Retina (tissue), 1 donor: ENCODE measurements at regions not wholly inside any gene's neighbourhood (a gene's known extent, or its start where the extent isn't known, plus 50 kb on each side); places are given as distances from the start of the nearest gene placed in this dataset.
"Not testable (repeated sequence)": the region's sequence is repeated elsewhere in the genome, so short reads cannot be mapped to it uniquely, and the experiment has no call there.

Source experiments
- DNase-seq: peaks from one replicate; pipeline ENCODE4 v3.0.0-alpha.2; 2016

DNA sequence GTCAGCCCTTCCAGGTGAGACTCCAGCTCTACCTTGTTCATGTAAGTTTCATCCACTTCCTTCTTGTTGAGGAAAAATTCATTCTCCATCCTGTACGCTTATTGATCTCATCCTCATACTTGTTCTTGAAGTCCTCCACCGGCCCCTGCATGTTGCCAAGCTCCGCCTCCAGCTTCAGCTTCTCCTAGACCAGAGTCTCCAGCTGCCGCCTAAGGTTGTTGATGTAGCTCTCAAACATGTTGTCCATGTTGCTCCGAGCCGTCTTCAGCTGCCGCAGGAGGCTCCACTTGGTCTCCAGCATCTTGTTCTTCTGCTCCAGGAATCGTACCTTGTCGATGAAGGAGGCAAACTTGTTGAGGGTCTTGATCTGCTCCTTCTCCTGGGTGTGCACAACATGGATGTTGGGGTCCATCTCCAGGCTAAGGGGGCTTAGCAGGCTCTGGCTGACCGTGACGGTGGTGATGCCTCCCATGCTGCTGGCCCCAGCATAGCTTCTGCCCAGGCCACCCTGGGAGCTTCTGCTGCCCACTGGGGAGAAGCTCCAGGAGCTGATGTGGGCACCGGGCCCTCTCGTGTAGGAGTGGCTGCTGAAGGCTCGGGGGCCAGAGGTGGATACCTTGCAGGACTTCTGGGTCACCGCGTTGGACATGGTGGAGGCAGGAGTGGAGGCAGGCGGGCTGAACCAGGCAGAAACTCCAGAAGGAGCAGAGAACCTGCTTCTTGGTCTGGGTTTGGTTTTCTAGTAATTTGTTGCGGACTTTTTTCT, 422.6 kb upstream of the ARPP21 start:
- no peak for DNase-seq

DNA sequence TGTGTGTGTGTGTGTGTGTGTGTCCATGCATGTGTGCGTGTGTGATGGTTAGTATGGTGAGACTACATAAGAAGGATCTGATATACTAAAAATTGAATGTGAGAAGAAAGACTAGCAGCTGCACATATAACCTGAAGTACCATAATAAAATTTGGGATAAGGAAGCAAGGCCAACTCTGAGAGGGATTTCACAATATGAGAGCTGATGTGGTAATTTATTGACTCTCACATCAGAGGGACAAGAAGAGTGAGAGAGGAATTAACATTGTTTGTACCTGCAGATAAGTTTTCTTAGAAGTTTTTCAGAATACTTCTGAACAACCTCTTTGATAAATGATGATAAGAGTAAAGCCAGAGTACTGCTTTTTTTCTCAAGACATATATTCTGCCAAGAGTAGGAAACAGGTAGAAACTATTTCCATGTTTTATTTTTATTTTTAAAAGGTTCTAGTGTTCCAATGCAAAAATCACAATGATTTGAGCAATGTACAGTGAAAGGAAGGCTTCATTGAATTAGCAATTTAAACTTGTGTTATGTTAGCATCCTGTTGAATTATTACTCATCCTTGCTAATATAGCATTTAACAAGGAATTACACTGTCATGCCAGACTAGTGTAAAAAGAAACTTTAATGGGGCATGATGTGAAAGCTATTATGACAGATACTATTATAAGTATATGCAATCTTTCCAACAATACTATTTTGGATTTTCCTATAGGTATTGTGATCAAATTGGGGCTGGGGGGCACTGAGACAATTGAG, 415.5 kb upstream of the ARPP21 start:
- no peak for DNase-seq

DNA sequence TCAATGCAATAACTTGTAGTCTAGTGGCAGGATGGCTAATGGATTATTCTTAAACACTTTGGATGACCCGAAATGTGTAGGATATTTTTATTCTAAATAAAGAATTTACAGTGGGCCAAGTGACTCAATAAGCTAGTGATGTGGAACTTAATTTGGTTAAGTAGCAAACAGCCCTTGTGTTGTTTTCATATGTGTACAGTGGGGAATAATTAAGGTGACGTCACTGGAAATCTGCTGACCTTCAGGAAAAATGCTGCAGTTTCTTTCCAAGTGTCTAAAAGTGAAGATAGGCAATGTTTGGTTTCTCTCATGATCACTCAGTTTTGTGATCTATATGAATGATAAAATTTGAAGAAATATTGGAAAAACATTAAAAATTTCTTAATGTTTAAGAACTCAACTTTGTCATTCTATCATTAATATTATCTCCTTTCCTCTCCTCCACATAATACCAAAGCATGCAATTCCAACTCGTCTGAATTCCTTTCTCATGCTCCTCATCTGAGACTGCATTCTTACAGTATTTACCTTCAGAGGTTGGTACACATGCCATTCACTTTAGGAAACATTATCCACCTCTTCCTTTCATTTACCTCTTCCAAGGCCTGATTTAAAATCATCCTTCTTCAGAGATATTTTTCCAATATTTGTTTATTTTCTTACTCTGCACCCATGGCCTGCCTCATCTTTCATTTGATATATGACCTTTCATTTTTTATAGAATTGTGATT, 414.6 kb upstream of the ARPP21 start:
- DNase-seq, result no peak

DNA sequence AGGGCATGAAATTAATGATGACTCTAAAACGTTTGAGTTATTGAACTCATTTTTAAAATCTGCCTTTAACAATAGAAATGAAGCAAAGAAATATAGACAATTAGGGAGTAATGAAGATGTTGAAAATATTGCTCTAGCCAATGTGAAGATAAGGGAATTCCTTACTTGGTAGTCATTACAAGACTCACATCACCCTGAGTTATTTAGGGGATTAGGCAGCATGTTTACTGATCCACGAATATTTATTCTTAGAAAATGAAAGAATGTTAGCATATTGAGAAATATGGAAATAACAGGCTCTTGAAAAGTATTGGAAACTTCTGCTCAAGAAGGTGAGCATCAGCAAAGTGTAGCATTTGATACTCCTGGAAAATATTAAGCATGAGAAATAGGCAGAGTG, 398.1 kb upstream of the ARPP21 start:
- peak; percentile 28 for DNase-seq

DNA sequence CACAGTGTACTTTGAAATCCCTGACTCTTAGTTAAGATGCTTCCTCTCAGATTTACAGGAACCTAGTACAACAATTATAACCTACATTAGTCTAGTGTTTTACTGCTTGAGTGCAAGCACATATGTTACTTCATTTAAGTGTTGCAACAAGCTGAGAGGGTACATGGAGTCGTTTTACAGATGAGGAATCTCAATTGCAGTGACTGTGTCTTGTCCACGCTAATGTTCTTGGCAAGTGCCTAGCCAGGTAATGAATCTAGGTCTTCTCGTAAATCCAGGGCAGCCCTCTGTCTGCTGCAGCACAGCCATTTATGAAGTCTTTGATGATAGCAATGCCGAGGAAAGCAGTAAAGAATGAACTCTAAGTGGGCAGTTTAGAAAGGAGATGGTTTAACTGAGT, 384.4 kb upstream of the ARPP21 start:
- DNase-seq, result no peak

DNA sequence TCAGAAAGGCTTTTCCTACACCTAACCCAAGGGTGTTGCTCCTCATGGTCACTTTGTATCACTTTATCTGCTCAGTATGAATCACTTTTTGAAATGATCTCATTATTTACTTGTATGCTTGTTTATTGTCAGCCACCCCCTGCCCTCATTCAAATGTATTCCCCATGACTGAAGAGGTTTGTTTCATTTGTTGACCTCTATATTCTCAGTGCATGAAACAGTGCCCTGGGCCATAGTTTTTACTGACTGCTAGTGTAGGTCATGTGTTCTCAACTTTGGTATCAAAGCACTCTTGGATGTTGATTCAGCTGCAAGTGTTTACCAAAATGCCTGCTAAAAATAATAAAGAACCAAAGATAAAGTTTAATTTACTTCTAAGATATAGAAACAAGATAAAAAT, 381.7 kb upstream of the ARPP21 start:
- DNase-seq, result no peak

DNA sequence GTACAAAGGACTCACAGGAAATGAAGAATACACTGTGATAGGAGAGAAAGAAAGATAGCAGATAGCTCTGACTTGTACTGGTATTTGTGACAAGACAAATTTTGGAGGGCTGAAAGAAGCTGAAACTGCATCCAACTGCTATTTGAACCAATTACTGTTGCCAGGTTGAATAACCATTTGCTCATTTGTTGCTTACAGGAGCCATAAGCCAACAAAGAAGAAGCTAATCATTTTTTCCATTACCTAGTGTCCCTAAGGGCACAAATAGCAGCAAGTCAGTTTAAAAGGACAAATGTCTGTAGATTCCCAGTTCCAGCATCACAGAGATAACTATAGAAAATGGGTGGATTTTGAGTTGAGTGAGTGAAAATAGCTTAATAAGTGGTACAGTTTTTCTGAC, 376.9 kb upstream of the ARPP21 start:
- no peak for DNase-seq

DNA sequence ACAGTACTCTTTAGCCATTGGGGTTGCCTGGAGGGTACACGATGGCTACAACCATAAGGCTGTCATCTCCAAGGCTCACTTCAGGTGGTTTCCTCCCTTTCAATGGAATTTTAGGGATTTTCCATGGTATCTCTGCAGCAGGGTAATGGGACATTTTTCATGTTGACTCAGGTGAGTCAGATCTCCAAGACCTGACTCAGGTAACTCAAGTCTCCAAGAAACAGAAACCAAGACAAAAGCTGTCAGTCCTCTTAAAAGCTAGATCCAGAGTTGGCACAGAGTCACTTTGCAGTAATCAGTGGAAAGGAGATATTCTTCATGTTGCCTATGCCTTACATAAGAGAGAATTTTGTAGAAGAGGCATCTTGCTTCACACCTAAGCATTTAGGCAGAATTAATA, 375.8 kb upstream of the ARPP21 start:
- DNase-seq, result no peak

DNA sequence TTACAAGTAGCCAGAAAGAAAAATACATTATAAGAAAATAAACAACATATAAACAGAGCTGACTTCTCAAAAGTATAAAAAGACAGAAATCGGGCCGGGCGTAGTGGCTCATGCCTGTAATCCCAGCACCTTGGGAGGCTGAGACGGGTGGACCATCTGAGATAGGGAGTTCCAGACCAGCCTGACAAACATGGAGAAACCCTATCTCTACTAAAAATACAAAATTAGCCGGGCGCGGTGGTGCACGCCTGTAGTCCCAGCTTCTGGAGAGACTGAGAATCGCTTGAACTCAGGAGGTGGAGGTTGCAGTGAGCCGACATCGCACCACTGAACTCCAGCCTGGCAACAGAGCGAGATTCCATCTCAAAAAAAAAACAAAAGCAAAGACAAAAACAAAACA, 373.3 kb upstream of the ARPP21 start:
- DNase-seq, result not testable (repeated sequence)

DNA sequence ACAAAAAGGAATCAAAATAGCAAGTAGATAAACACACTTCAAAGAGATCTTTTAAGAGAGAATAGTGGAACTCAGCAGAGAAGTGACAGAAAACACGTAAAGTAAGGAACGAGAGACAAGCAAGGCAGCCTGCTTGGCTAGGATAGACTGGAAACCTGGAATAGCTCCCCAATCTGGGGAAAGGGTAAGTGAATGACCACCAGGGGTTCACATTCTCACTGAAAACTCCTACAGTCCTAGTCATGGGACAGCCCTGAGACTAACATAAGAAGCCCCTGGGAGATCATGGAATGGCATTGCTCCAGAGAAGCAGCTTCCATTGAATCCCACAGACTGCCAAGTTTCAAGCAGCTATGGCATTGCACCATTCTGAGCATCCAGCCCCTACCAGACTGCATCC, 363.6 kb upstream of the ARPP21 start:
- no peak for DNase-seq

DNA sequence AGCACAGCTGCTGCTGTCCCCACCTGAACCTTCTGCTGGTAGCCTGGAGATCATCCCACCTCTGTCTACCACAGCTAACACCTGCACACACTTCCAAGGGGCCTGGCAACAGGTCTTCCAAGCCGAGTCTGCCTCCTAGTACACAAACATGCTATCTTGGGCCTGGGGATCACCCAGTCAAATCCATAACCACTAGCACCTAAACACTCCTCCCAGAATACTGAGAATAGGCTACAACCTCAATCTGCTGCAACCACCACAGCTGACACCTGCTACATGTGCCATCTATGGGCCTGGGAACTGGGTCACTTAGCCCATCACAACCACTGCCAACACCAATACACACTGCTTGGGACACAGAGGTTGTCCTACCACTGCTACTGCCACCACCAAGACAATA, 362.8 kb upstream of the ARPP21 start:
- no peak for DNase-seq

DNA sequence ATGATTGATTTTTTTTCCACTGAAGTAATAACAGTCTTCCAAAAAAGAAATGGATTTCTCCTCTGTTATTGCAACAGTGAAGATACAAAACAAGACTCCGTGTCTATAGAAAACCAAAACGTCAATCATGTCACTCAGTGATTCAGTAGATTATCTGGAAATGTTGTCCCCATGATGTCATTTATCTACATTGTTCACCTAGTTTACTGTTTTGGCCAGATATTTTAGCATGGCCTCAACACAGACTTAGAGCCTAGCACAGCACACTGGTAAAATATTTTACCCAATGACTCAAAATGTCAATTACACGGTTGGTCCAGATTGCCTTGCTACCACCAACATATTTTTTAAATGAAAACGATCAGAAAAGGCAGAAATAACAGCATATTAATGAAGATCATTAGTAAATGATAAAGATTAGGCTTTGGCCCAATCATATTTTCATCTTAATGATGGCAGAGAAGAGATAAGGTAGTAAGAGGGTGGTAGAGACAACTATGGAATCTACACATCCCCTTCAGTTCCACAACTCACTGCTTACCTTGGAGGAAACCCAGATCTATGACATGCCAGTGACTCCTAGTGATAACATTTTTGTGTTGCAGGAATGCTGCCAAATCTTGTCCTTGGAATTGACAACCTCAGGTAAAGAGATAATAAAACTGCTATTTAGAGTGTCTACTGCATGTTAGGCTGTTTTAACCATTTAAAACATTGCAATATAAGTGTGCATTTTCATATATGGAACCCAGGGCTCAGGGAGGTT, 347.7 kb upstream of the ARPP21 start:
- DNase-seq, result no peak

DNA sequence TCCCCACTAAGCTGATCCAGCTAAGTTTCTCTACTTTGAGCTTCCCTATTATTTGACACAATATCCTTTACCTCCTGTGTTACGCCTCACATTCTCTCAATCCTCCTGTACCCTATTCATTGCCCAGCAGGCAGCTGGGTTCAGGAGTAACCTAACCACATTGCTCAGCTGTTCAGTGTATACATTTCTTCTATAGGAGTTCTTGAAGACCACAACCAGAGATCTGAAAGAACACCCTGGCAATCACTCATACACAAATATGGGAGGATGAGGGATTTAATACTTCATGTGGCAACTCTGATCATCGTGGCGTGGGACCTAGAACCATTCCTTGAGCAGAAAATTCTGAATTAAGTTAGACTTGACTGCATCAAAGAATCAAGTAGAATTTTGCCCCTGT, 346.8 kb upstream of the ARPP21 start:
- no peak for DNase-seq

DNA sequence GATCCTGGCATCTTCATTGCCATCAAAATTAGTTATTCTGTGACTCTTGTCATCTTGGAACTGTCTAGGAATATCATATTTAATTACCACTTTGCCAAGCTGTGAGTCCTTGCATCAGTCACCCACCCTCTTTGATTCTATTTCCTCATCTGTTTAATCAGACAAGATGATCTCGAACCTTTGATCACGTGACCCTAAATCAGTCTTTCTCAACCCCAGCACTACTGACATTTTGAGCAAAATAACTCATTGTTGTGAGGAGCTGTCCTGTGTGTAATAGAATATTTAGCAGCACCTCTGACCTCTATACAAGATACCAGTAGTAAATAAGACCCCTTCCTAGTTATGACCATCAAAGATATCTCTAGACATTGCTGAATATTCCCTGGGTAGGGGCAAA, 343.4 kb upstream of the ARPP21 start:
- no peak for DNase-seq

DNA sequence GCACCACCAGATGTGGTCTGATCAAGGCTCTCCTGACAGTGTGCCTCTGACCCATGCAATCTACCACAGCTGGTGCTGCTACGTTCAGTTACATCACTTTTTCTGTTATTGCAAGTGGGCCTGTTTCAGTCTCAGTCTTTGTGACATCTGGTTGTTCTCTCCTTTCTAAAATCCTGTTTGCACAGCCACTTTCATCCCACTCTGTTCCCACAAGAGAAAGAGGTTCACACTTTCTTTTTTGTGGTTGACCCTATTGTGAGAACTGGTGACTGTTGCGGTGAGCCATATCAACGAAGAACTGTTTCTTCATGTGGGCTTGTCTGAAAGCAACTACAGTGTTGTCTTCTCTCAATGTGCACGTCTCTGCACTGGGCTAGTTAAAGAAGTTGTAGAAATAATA, 342.8 kb upstream of the ARPP21 start:
- DNase-seq, result no peak

DNA sequence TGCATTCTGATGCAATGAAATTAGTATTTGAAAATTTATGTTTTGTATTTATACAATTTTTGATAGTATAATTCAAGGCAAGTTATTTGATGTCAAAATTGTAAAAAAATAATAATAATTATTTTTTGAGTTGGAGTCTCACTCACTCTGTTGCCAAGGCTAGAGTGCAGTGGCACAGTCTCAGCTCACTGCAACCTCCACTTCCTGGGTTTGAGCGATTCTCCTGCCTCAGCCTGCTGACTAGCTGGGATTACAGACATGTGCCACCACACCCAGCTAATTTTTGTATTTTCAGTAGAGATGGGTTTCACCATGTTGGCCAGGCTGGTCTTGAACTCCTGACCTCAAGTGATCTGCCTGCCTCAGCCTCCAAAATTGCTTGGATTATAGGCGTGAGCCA, 342.4 kb upstream of the ARPP21 start:
- DNase-seq, result not testable (repeated sequence)

DNA sequence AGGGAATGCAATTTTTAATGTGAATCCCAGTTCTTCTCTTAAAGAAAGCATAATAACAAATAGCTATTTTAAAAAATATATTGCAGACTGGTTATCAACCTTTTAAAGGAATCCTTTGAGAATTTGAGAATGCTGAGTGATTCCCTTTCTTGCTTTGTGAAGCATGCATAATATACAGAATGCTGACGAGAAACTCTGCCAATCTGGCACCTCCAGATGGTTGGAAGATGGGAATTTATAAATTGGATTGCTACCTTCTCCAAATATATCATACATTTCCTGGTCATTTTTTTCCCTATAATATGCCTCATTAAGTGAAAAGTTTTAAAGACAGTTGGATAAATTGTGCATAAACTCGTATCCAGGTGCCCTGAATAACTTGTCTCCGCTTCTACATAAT, 333.9 kb upstream of the ARPP21 start:
- no peak for DNase-seq

DNA sequence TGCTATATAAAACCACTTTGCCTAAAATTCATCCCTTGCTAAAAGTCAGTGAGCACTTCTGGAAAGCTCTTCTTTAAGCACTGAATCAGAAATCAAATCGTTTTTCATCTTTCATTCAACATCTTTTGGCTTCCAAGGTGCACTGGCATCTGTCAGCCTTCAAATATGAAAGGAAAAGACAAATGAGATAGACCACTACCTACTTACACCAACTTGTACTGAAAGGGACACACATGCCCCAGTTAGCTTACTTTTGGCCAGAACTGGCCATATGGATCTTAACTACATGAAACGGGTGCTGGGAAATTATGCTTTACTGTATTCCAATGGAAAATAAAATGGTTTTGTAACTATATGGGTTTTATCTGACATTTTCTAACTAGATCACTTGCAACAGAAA, 332.0 kb upstream of the ARPP21 start:
- no peak for DNase-seq

DNA sequence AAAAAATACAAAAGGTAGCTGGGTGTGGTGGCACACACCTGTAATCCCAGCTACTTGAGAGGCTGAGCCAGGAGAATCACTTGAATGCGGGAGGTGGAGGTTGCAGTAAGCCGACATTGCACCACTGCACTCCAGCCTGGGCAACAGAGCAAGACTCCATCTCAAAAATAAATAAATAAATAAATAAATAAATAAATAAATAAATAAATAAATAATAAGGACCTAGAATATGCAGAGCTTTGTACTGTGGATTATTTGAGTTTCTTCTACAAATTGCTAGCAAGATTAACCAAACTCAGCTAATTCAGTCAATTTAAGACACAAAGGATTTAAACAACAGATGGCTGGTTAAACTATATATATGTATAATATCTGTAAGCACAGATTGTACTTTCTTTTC, 322.5 kb upstream of the ARPP21 start:
- DNase-seq, result not testable (repeated sequence)

DNA sequence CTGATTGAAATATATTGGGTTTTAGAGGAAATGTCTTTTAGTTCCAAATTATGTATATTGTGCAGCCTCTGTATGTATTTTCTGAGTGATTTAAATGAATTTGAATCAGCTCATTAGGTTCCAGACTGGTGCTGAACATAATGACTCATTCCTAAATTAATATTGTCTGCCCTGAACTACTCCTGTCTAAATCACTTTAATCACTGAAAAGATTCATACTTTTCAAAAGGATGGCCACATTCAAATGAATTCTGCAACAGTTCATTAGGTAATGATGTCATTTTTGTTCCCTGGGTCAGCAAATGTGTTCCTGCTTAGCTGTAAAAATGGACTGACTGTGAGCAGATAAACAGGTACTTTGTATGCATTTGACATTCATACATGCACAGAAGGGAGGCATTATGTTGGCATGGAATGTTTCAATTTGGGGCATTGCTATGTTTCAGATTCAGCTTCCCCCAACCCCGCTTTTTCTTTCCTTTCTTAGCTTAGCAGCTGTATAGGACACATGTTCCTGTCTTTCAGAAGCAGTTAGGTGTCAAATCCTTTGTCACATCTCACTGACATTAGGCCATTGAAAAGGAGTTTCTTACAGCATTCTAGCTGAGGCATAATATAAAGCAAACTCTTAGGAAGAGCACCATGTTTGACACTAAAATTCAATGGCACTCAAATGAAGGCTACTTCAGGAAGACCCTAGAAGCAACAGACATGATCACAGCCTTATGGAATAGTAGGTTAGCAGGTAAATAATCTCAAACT, 318.5 kb upstream of the ARPP21 start:
- peak; percentile 52 for DNase-seq

DNA sequence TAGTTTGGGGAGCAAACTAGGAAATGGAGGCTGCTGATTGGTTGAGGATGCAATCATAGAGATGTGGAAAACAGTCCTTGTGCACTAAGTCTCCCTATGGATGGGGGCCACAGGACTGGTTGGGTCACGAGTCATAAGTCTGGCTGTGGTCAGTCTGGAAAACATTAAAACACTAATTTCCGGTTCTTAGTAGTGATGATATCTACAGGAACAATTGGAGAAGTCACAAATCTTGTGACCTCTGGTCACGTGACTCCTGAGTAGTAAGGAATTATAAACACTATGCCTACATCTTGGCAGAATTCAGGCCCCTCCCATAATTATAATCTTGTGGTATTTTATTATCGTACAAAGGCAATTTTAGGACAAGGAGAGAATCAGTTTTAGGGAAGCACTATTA, 317.3 kb upstream of the ARPP21 start:
- no peak for DNase-seq

DNA sequence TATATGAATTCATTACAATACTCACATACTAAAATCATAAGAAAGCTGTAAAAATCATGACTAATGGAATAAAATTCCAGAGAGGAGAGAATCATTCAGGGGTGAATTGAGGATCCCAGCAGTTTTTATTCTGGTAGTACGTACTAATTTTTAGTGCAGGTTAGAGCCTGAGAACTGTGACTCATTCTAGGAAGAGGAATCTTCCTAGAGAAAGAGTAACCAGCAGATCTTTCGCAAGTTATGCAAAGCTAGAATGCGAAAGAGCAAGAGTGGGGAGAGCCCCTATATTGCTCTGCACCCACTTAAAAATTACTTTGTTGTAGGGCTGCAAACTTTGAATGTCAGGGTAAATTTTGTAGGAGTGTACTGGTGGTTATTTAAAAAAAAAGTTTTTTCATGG, 303.6 kb upstream of the ARPP21 start:
- no peak for DNase-seq
